Muscle layer of duodenum (tissue), 2 donors: ENCODE measurements at regions not wholly inside any gene's neighbourhood (a gene's known extent, or its start where the extent isn't known, plus 50 kb on each side); places are given as distances from the start of the nearest gene placed in this dataset.
"Not testable (repeated sequence)": the region's sequence is repeated elsewhere in the genome, so short reads cannot be mapped to it uniquely, and the experiment has no call there.

ENCODE experiments used
- H3K27ac ChIP-seq: one replicate; pipeline ENCODE4 v1.7.0; 2013; ENCODE audit warnings: mild to moderate bottlenecking, low read length
- H3K27me3 ChIP-seq: one replicate; pipeline ENCODE4 v1.7.0; 2013; ENCODE audit warnings: low read depth, mild to moderate bottlenecking, control low read depth, low read length
- H3K36me3 ChIP-seq, 2 donors: one replicate each; pipeline ENCODE4 v1.7.0; 2013; ENCODE audit warnings: low read length in 2 of 2, control low read depth in 1 of 2, mild to moderate bottlenecking in 1 of 2; ENCODE audit not compliant: insufficient read depth in 2 of 2, control insufficient read depth in 1 of 2
- H3K4me1 ChIP-seq, 2 donors: one replicate each; pipeline ENCODE4 v1.7.0; 2013; ENCODE audit warnings: low read length in 2 of 2, mild to moderate bottlenecking in 2 of 2, control low read depth in 1 of 2, moderate library complexity in 1 of 2; ENCODE audit not compliant: insufficient read depth in 2 of 2, control insufficient read depth in 1 of 2
- H3K4me3 ChIP-seq, 2 donors: one replicate each; pipeline ENCODE4 v1.7.0; 2013; ENCODE audit warnings: low read length in 2 of 2, low read depth in 1 of 2, mild to moderate bottlenecking in 1 of 2
- H3K9me3 ChIP-seq, 2 donors: one replicate each; pipeline ENCODE4 v1.7.0; 2013; ENCODE audit warnings: low read length in 2 of 2, control low read depth in 1 of 2, mild to moderate bottlenecking in 1 of 2; ENCODE audit not compliant: control insufficient read depth in 1 of 2
- donor health status: healthy.

DNA sequence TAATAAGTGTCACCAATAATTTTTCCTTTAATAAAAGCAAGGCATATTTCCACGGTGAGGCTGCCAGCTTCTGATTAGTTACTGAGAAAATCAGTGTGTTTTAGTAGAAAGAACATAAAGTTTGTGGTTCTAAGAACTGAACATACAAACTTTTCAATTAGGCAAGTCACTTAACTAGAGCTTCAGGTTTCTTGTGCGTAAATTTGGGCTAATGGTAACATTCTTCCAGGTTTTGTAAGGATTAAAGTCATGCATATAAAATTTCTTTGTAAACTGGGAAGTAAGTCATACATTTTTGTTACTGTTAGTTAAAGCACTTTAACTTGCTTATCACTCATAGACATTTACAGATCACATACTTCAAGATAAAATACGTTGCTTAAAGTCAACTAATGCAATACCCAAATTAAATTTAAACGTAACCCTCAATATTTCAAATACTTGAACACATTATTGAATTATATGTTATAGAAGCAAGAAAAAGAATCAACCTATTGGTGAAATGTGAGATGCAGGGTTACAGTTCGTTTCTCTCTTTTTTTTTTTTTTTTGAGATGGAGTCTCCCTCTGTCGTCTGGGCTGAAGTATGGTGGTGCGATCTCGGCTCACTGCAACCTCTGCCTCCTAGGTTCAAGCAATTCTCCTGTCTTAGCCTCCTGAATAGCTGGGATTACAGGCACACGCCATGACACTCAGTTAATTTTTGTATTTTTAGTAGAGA lies 327.3 kb upstream of the NOX3 start:
- H3K4me1 ChIP-seq = no peaks in the 10 kb centered on the region
- no peak overlapping the region for H3K27ac ChIP-seq
- no peaks in the 10 kb centered on the region for H3K9me3 ChIP-seq
- no peaks in the 10 kb centered on the region for H3K27me3 ChIP-seq
- no peaks in the 10 kb centered on the region for H3K36me3 ChIP-seq
- no peak overlapping the region for H3K4me3 ChIP-seq

DNA sequence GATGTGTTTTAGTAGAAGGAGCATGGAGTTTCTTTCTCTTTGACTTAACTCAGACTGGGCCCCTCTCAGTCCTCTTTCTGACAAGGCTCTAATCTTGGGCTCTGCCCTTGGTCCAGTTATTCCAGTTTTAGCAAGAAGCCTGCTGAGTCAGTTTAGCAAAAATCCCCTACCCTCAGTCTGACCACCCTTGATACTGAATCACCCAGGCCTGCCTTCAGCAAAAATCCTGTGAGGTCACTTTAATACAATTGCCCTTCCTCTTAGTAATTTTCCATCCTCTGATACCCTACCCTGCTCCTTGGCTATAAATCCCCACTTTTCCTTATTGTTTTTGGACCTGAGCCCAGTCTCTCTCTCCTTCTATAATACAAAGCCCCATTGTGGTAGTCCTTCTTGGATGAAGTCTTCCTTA lies 326.7 kb upstream of the NOX3 start:
- H3K27ac ChIP-seq = no peak overlapping the region
- H3K9me3 ChIP-seq = no peaks in the 10 kb centered on the region
- H3K36me3 ChIP-seq = no peaks in the 10 kb centered on the region
- H3K4me1 ChIP-seq = no peaks in the 10 kb centered on the region
- H3K27me3 ChIP-seq = no peaks in the 10 kb centered on the region
- no peak overlapping the region for H3K4me3 ChIP-seq

DNA sequence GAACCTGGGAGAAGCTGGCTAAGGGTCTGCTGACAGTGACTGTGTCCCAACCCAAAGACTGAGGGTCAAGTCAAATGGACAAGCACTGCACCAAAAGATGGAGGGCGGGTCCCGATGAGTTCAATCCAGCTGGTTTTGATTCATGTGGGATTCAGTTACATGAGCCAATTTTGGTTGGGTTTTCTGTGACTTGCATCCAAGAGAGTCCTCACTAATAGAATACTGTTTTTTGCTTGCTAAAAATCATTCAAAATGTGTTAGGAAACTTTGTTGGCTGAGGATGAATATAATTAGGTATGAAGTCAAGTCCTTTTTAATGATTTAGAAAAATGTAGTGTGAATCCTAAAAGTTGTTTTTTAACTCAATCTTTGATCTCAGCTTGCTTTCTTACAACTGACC lies 323.8 kb upstream of the NOX3 start:
- no peaks in the 10 kb centered on the region for H3K27me3 ChIP-seq
- H3K4me3 ChIP-seq = no peak overlapping the region
- no peaks in the 10 kb centered on the region for H3K4me1 ChIP-seq
- H3K27ac ChIP-seq = no peak overlapping the region
- no peaks in the 10 kb centered on the region for H3K36me3 ChIP-seq
- no peaks in the 10 kb centered on the region for H3K9me3 ChIP-seq

DNA sequence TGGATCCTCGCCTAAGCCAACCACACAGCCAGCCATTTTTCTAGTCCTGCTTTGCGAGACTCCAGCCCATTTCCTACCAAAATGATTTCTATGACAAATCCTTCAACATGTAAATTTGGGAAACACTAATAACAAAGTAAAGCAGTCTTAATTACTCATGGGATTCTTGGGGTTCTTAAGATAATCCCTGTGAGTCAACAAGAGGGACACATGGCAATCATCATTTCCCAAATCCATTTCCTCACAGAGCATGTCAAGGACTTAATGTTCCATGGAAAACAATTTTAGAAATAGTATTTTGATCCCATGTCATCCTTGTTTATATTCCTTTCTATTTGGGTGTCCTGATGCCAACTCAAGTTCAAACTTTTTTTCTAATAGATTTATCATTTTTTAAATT lies 322.7 kb upstream of the NOX3 start:
- Histone ChIP-seq H3K4me3 (no peak overlapping the region), H3K27me3 (no peaks in the 10 kb centered on the region), H3K36me3 (no peaks in the 10 kb centered on the region), H3K9me3 (no peaks in the 10 kb centered on the region), H3K27ac (no peak overlapping the region), H3K4me1 (no peaks in the 10 kb centered on the region)

DNA sequence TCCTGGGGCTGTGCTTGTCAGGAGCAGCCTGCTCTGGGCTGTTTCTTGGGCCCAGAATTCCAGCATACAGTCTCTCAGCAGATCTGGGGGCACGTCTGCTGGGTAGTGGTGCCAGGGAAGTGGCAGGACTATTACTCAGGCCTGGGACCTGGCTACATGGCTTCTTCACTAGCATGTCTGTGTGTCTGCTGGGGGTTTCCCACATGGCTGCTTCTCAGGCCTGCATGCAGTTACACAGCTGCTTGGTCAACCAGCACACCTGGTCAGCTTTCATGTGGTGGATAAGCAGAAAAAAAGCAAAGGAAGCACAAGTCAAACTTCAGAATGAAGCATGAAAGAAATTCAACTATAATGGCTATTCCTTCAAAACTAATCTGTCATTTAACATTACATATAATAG lies 316.2 kb upstream of the NOX3 start:
- Histone ChIP-seq H3K27ac (no peak overlapping the region), H3K4me3 (no peak overlapping the region), H3K27me3 (no peaks in the 10 kb centered on the region), H3K4me1 (no peaks in the 10 kb centered on the region), H3K36me3 (no peaks in the 10 kb centered on the region), H3K9me3 (peaks cover 0 to 10% of the 10 kb centered on the region in 2 donors)

DNA sequence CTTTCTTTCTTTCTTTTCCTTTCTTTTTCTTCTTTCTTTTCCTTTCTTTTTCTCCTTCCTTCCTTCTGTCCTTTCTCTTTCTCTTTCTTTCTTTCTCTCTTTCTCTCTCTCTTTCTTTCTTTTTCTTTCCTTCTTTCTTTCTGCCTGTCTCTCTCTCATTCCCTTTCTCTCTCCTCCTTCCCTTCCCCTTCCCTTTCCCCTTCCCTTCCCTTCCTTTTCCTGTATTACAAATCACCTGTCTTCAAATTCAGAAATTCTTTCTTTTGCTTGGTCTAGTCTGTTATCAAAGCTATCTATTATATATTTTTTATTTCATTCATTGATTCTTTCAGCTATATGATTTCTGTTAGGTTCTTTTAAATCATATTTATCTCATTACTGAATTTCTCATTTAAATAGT lies 315.2 kb upstream of the NOX3 start:
- H3K9me3 ChIP-seq = peaks cover 0 to 10% of the 10 kb centered on the region in 2 donors
- H3K27me3 ChIP-seq = no peaks in the 10 kb centered on the region
- H3K4me3 ChIP-seq = no peak overlapping the region
- no peak overlapping the region for H3K27ac ChIP-seq
- no peaks in the 10 kb centered on the region for H3K36me3 ChIP-seq
- H3K4me1 ChIP-seq = no peaks in the 10 kb centered on the region

DNA sequence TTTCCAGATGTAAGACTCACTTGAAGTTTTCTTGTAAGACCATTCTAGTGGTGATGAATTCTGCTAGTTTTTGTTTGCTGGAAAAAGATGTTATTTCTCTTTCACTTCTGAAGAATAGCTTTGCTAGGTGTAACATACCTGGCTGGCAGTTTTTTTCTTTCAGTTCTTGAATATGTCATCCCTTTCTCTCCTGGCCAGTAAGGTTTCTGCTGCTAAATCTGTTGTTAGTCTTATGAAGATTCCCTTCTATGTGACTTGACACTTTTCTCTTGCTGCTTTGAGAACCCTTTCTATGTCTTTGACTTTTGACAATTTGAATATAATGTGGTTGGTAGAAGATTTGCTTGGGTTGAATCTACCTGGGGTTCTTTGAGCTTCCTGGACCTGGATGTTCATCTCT lies 314.7 kb upstream of the NOX3 start:
- Histone ChIP-seq H3K4me1 (no peaks in the 10 kb centered on the region), H3K4me3 (no peak overlapping the region), H3K9me3 (peaks cover 0 to 10% of the 10 kb centered on the region in 2 donors), H3K27me3 (no peaks in the 10 kb centered on the region), H3K27ac (no peak overlapping the region), H3K36me3 (no peaks in the 10 kb centered on the region)

DNA sequence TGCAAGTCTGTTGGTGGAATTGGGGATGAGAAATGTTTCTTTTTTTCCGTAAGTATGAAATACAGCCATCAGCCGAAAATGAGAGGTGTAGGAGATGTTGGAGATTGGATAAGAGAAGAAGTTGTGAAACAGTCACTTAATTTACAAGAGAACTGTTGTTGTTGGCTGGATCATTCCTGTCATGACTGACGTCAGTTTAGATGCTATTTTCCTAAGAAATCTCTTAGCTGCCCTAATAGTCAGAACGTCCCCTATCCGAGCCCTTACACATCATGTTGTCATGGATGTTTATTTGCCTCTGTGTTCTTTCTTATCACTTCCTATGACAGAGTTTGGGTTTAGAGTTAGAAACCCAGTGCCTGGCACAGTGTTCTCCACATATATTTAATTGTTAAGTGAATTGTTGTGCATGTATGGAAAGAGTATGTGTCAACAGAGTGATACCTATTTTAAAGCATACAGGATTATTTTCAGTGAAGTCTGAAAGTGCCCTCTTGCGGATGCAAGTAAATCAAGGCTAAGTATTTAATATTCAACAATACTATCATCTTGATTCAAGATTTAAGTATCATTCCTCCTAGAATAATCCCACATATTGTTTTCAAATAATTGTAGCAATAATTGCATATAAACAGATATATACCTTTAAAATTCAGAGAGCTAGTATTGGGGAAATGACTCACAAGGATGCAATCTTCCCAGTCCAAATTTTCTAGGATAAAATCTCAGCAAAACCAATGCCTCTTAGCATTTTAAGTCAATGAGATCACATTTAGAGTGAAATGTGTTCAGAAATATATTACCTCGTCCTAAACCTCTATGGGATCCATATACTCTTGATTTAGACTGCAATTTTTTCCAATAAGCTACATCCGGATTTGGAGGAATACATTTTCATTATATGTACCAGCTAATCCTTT lies 309.9 kb upstream of the NOX3 start:
- no peaks in the 10 kb centered on the region for H3K27me3 ChIP-seq
- no peaks in the 10 kb centered on the region for H3K36me3 ChIP-seq
- no peak overlapping the region for H3K4me3 ChIP-seq
- no peaks in the 10 kb centered on the region for H3K4me1 ChIP-seq
- peaks cover 0 to 5% of the 10 kb centered on the region in 2 donors for H3K9me3 ChIP-seq
- H3K27ac ChIP-seq = no peak overlapping the region

DNA sequence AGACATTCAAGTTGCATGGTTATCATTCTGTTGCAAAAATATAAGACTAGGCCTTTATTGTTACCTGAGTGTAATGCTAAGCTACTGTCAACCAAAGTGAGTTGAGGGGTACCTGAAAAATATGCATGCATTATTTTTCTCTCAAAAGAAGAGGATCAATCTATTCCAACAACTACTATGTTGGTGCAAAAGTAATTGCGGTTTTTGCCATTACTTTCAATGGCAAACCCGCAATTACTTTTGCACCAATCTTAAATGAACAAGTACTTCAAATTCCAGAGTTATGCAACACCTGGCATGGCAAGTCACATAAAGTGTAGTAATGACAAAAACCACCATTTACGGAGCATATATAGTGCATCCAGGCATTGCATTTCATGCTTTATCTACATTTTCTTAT lies 307.0 kb upstream of the NOX3 start:
- Histone ChIP-seq H3K4me3 (no peak overlapping the region), H3K36me3 (no peaks in the 10 kb centered on the region), H3K9me3 (no peaks in the 10 kb centered on the region), H3K4me1 (no peaks in the 10 kb centered on the region), H3K27me3 (no peaks in the 10 kb centered on the region), H3K27ac (no peak overlapping the region)

DNA sequence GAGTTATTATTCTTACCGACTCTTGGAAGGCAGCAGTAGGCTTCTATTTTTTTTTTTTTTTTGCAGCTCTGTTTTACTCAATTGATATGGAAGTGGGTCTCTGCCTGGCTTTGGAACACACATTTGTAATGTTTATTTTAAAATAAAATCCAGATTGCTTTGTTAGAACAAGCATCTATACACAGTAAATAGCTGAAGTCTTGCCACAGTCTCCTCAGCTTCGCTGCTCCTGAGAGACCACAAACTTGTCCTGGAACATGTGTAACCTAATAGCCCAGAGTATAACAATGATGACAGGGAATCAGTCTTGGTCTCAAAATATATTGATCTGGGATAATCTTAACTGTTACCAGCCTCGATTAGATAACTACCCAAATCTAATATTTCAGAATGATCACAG lies 299.8 kb upstream of the NOX3 start:
- Histone ChIP-seq H3K27me3 (no peaks in the 10 kb centered on the region), H3K27ac (no peak overlapping the region), H3K4me1 (no peaks in the 10 kb centered on the region), H3K4me3 (no peak overlapping the region), H3K36me3 (no peaks in the 10 kb centered on the region), H3K9me3 (peaks cover 0 to 2% of the 10 kb centered on the region in 2 donors)

DNA sequence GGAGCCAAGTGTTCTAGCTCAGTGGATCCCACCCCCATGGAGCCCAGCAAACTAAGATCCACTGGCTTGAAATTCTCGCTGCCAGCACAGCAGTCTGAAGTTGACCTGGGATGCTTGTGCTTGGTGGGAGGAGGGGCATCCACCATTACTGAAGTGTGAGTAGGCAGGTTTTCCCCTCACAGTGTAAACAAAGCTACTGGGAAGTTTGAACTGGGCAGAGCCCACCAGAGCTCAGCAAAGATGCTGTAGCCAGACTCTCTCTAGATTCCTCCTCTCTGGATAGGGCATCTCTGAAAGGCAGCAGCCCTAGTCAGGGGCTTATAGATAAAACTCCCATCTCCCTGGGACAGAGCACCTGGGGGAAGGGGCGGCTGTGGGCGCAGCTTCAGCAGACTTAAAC lies 293.1 kb upstream of the NOX3 start:
- not testable (repeated sequence) for H3K36me3 ChIP-seq, H3K27ac ChIP-seq, H3K27me3 ChIP-seq, H3K4me1 ChIP-seq, H3K9me3 ChIP-seq, H3K4me3 ChIP-seq
